NCI-H1048 (cell line): ENCODE measurements at regions not wholly inside any gene's neighbourhood (a gene's known extent, or its start where the extent isn't known, plus 50 kb on each side); places are given as distances from the start of the nearest gene placed in this dataset.
"Not testable (repeated sequence)": the region's sequence is repeated elsewhere in the genome, so short reads cannot be mapped to it uniquely, and the experiment has no call there.

Source experiments
- DNase-seq: peaks from one replicate; lab custom pipeline; 2025; lab: John Stamatoyannopoulos, UW

DNA sequence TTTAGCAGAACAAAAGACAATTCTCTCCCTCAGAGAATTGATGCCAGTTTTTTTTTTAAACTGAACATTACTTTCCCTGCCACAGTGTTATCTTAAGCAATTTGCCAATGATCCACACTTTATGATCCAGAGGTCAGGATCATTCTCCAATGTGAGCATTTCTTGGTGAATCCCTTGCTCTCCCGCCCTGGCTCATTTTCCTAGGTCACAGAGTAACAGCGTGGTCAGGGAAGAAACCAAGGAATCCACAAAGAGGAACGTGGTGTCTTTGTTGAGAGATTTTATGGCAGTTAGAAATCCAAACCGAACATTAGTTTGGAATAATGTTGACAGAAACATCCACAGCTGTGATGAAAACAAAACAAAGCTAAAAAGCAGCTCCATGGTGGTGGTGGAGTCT is 250.3 kb downstream of the TTC32 start:
- DNase-seq: no peak

DNA sequence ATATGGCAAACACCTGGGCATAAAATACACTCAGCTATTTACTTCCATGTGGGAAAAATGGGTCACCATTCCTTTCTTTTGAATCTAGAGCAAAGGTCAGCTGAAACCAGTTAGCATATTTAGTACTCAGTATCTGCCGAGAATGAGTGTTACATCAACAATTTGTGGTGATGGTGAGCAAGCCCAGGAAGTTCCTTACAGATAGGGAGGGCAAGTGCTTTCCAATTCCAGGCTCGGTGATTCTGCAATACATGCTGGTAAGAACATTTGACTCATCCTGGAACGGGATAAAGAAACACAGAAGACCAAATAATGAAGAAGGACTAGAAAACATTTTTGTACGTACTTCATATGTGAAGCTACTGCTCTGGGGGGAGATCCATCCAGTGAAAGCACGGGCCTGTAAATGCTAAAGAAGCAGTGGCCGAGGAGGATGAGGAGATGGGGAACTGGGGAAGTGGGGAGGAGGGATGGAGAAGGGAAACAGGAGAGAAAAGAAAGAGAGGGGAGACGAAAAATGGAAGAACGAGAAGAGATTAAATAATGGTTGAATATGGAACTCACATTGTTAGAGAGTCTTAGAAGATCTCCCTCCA is 251.9 kb downstream of the TTC32 start:
- no peak for DNase-seq

DNA sequence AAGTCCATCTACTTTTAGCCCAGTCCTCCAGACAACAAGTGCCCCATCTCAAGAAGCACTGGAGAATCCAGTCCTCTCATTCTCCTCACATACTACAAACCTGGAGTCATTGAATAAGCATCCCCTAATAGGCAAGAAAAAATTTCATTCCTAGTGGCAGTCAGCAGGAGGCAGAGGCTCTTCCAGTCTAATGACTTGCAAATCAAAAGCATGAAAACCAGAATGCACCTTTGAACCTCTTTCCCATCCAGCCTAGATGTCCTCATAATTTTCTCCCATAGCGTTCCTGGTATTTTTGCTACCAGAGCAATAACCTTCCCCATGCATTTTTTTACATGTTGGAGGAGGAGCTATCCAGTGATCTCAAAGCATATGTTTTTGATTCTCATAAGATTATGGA is 252.6 kb downstream of the TTC32 start:
- no peak for DNase-seq

DNA sequence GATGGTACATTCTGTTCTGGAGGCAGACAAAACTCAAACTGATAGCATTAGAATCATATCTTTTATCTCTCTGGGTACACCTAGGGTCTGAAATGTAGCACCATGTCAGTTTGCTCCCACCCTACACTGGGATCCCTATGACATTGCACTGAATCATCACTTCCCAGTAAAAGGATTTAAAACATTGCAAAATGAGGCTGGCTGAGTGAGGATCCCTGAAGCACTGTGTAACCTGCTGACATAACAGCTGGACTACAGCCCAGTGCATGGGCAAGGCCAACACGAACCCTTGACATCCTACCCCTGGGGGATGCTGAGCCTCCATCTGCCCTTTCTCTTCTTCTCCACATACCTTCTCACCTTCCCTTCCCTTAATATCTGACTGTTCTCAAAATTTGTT is 253.2 kb downstream of the TTC32 start:
- DNase-seq: no peak

DNA sequence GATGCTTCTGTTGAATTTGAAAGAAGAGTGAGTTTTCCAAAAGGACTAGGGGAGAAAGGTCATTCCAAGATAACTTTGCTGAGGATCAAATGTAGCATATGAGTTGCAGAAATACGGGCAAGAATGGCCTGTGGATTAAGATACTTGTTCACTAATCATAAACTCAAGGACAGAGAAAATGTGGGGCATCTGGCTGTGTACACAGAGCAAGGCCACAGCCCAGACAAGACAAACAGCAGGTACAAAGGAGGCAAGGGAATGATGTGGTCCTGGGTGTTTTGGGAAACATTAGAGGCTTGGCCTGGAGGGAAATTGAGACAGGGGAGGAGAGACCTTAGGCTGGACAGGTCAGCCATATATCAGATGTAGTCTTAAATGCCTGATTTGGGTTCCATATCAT is 254.8 kb downstream of the TTC32 start:
- DNase-seq: no peak

DNA sequence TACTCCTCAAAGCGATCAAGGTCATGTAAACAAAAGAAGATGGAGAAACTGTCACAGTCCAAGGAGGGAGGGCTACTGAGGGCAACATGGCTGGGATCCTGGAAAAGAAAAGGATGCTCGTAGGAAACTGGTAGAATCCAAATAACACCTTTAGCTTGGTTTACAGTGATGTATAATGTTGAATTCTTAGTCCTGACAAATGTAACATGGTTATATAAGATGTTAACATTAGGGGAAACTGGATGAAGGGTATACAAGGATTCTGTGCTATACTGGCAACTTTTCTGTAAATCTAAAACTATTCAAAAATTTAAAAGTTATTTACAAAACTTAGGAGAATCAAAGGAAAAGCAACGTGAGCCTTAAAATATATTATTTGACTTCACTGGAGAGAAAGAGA is 257.0 kb downstream of the TTC32 start:
- no peak for DNase-seq

DNA sequence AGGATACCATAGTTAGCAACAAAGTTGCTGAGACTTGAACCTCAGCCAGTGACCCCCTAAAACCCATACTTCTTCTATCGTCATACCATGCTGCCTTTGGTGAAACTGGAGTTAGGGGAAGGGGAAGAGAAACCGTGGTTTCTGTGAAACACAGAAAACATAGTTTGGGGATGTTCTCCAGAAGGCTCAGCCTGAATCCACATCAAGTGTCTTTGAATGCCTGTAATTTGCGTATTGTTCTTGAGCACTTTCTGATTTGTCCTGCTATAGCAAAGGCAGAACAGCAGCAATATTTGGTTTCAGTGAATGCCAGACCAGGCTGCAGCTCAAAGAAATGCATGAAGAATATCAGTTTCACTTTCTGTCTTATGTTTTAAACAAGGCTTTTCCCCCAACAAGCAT is 258.7 kb downstream of the TTC32 start:
- no peak for DNase-seq

DNA sequence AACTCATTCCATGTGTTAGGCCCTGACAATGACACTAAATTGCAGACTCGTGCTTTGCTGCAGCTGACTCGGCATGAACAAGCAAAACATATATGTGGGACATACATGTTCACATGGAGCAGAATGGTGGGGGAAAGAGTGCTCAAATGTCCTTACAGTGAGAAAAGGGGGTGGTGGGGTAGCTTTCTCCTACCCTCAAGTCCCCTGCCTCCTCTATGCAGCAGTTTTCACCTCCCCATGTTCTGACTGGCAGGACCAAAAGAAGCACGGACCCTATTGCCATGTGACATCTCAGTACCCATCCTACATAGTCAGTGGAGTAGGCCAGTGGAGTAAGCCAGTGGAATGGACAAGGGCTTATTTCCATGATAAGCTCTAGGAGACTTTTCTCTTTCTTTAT is 259.3 kb downstream of the TTC32 start:
- no peak for DNase-seq

DNA sequence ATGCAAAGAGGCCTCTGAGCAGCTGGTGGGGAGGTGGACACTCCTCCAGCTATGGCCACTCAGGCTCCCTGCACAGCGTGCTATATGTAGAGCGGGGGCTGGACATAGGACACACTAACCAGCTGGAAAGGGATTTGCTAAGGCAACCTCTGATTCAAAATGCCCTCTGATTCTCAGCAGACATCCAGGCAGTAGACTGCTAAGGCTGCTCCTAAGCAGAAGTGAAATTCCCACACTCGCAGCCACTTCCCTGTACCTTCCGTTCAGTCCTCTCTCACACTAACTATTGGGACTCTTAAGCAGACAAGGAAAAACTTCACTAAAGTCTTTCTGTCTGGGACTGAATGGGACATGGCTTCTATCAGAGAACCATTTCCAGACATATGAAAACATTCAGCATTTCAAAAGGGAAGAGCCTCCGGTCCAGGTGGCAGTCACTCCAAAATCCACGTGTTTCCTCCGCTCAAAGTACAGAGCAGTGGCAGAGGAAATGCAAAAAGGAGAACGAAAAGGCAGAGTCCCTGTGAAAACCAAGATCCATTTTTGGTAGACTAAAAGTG is 265.8 kb downstream of the TTC32 start:
- DNase-seq: no peak

DNA sequence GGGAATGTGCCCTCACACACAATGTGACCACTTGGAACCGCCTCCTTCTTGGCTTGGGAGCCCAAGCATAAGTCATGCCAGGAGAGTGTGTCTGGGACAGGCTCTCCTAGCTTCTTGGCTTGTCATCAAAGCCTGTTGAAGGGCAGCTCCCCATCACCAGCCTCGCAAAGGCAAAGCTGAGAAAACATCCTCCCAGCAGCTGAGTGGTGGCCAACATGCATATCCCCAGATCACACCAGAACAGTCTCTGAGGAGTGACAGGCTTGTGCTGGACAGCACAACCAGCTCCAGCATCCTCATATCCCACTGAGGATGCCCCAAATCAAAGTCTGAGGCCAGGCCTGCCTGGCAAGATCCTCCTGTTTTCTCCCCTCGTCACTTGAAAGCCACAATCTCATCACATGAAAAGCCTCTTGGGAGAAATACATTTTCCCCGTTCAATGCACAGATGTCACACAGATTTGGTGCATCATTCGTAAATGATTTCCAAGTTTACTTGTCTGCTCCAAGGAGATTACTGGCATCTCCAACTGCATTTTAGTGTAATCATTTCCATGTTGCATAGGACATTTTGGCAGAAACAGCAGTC is 269.3 kb downstream of the TTC32 start:
- DNase-seq: no peak

DNA sequence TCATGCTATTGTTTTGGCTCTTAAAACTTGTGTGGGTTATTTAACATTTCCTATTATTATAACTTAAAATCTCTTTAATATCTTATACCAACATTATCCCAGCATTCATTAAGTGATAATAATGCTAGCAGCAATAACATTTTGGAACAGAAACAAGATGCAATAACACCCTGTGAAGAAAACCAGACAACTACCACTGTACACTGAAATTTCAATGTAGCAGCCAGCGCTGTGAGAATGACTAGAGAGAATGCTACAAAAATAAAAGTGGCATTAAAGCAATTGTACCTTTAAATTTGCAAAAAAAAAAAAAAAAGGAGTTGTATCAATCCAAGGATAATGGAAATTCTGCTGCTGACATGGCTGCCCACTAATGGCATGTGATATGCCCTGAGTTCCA is 269.9 kb downstream of the TTC32 start:
- no peak for DNase-seq

DNA sequence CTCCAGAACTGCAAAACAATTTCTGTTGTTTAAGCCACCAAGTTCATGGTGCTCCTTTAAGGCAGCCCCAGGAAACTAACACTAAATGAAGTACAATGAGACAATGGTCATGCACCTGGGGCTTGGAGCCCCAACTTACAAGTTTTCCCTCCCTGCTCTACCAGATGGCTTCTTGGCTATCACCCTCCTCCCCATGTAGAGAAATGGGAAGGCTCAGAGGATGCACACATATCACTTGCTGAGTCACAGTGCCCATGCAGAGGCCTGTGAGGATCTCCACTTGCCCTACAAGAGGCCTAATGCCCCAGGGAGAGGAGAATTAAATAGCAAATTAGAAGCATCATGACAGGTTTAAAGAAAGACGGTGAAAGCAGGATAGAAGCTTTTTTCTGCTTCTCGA is 270.9 kb downstream of the TTC32 start:
- no peak for DNase-seq

DNA sequence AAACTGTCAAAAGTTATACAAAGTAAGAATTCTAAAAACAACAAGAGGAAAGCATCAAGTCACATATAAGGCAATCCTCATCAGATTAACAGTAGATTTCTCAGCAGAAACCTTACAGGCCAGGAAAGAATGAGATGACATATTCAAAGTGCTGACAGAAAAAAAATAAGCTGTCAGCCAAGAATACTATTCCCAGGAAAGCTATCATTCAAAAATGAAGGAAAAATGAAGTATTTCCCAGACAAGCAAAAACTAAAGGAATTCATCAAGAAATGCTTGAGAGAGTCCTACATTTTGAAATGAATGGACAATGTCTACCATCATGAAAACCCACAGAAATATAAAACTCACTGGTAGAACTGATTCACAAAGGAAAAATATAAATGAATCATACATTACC is 268.9 kb upstream of the OSR1 start:
- no peak for DNase-seq

DNA sequence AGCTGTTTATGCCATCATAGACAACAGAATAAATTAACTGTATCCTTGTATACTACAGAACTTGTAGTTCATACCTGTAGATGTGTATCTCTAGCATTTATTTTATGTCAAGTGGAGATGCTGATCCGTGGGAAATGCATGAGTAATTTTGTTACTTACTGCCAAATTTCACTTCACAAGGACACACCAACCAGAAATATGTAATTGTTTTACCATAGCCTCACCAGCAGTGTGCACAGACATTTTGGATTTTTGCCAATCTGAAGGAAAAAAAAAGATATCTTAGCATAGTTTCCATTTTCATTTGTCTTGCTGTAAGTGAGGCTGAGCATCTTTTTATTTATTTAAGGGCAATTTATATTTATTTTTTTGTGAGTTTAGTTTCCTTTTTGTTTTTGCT is 265.1 kb upstream of the OSR1 start:
- no peak for DNase-seq

DNA sequence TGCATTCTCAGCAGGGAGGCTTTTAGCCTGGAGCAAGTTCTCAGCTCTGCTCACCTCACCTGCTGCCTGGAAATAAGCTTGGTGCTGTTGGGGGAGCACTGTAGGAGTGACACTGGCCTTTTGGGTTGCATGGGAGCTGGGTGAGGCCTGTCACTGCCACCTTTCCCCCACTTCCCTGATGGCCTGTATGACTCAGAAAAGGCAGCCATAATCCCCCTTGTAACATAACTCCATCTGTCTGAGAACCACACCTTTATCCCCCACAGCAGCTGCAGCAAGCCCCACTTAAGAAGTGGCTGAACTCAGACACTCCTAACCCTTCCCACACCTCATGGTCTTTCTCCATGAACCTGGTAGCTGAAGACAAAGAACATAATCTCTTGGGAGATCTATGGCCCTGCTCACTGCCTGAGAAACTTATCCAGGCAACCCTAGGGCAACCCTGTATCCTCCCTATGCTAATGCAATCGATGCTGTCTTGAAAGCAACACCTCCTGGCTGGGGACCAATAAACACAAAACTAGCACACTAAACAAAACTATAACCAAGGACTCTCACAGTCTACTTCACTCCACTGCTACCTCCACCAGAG is 258.9 kb upstream of the OSR1 start:
- DNase-seq: no peak

DNA sequence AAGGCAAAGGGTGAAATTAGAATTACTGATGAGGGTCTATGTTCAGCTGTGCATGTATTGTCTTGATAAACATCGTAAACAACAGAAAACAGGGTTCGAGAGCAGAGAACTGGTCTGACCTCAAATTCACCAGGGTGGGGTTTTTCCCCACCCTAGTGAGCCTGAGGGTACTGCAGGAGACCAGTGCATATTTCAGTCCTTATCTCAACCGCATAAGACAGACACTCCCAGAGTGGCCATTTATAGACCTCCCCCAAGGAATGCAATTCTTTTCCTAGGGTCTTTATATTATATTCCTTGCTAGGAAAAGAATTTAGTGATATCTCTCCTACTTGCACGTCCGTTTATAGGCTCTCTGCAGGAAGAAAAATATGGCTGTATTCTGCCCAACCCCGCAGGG is 257.0 kb upstream of the OSR1 start:
- not testable (repeated sequence) for DNase-seq

DNA sequence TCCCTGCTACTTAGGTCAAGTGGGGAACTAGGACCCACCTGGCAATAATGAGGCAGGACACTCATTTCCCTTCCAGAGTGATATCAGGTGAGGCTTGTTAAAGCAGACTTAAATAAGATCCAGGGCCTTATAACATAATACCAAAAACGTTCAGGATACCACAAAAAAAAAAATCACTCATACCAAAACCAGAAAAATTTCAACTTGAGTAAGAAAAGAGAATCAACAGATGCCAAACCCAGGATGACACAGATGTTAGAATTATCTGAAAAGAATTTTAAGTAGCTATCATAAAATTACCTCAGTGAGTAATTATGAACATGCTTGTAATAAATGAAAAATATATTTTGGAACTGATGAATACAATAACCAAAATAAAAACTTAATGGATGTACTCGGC is 255.6 kb upstream of the OSR1 start:
- DNase-seq: no peak

DNA sequence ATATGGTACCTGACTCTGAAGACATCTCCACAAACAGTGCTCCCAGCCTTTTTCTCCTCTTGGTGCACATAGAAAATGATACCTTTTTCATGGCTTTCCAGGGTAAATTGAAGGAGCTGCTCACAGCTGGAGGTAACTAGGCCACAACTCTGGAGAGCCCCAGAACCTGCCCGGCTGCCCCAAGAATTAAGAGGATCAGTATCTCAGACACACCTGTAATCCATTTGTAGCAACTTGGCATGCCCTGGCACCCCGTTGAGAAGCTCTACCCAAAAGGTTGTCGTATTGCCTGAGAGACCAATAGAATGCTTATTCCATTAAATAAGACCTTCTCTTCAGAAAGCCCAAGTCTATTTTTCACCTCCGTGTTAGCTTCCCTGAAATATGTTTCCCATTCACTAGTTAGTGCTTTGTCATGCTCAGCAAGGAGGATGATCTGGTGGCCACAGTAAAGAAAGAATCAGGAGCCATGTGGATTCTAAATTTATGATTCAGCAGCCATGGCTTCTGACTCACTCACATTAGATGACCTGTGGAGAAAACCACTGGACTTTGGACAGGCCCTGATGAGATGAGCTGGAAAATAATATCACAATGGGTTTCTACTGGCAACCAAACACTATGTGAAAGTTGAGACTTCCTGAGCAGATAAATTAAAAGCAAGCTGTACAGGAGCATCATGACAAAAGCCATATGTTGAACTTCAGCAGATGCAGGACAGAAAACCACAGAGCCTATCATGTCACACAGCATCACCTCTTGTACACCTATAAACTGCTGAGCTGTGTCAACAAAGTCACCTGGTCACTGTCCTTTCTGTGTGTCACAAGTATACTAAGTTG is 253.3 kb upstream of the OSR1 start:
- DNase-seq: no peak

DNA sequence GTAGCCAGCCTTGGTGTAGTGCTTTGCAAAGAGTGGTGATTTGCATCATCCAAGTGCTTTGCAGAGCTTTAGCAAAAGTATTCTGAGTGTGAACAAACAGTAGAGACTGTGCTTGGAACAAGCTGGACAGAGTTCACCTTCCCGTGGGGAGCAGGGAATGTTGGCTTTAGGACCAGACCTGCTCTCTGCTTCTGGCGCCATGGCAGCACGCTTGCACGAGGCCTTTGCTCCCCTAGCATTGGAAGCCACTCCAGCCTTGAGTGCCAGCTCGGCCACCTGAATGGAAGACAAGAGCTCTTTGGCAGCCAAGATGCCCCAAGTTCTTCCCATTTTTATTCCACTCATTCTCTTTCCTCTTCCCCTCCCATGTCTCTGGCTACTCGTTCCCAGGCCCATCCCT is 250.8 kb upstream of the OSR1 start:
- no peak for DNase-seq

DNA sequence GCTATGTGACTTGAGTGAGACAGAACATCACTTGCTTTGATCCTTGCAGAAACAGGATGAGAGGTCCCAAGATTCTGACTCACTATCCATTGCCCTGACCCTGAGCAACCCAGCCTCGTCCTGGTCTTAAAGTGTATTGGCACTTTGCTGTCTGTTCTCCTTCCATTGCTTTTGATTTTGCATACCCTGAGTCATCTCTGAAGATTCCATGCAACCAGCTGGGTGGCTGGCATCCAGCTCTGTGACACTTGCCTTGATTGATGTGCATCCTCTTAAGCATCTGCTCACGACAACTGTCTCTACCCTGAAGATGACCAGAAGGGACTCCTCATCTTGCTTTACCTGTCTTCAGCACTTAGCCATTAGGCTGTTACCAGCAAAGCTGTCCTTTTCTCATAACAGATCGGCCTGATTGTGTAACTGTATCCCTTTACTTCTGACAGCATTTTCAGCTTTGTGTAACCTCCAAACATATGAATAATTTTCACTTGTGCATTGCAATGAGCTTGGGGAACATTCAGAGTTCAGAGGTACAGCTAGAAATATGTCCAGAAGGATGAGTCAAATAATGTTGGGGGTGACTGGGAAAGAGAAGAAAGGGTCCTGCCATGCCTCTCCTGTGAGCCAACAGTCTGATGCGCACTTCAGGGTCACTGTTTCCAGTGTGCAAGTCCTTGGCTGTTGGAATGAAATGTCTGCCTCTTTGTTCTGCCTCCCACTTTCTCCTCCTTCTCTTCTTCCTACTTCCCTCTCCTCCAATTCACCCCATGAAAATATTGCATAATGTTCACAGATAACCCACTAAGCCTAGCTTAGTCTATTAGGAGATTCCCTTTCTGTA is 249.7 kb upstream of the OSR1 start:
- no peak for DNase-seq

DNA sequence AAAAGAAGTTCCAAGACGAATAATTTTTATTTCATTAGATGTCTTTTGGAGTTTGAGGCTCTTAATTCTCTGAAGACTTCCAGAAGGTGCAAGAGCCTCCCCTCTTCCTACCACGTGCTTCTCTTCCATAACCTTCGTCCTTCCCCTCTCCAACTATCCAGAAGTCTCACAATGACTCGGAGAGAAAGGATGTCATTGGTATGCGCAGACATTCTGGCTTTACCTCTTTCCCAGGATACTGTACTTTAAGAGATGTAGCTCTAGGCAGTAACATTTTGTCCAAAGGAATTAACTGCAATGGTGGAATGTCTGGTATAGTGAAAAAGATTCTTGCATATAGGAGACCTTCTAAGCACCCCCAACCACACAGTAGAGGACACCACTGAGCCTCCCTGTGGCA is 249.0 kb upstream of the OSR1 start:
- DNase-seq: no peak

DNA sequence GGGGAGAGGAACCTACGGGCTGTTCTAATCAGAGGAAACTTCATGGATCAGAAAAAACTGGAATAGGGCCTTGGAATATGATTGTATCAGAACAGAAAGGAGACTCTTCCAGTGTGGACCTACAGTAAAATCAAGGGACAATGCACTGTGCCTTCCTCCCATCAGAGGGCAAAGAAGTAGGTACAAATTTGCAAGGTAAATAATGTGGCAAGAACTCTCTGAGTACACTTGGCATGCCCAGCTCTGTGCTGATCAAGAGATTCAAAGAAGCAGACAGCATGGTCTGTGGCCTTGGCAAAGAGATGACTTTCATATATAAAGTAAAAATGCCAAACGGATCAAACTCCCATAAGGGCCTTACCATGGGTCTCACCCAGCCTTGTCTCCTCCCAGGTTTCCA is 242.6 kb upstream of the OSR1 start:
- no peak for DNase-seq
